HEK293 (cell line): ENCODE measurements at regions not wholly inside any gene's neighbourhood (a gene's known extent, or its start where the extent isn't known, plus 50 kb on each side); places are given as distances from the start of the nearest gene placed in this dataset.

ENCODE experiments used
- CTCF ChIA-PET: fragments of 350-600 bp; formaldehyde crosslinking; extraction: SDS; loops from one replicate; lab custom pipeline; 2021; ENCODE audit warnings: antibody characterized with exemption; lab: Yijun Ruan, JAX
- POLR2A ChIA-PET: fragments of 300-600 bp; formaldehyde crosslinking; extraction: SDS; loops from one replicate; lab custom pipeline; 2020; ENCODE audit warnings: antibody characterized with exemption, inconsistent platforms; lab: Yijun Ruan, JAX
- H3K27ac ChIP-seq: fragments of 200-500 bp; sonication (Bioruptor generic); 2 replicates; pipeline ENCODE4 v1.5.1; 2014; ENCODE audit warnings: low read depth, low read length, control low read depth, inconsistent platforms; ENCODE audit errors: extremely low read depth
- H3K36me3 ChIP-seq, 2 experiments: fragments of 200-500 bp in 1 of 2; sonication (Bioruptor generic) in 1 of 2; 1 replicate in 1 of 2; 2 replicates in 1 of 2; pipeline ENCODE4 v1.5.1; 2014 to 2017; ENCODE audit warnings: inconsistent platforms in 2 of 2, low read length in 2 of 2; ENCODE audit not compliant: control insufficient read depth in 2 of 2, insufficient read depth in 1 of 2
- H3K4me1 ChIP-seq: fragments of 200-500 bp; sonication (Bioruptor generic); 2 replicates; pipeline ENCODE4 v1.5.1; 2014; ENCODE audit warnings: mild to moderate bottlenecking, low read length, inconsistent platforms; ENCODE audit not compliant: control insufficient read depth, insufficient read depth
- H3K4me3 ChIP-seq: 2 replicates; pipeline ENCODE4 v1.5.1; 2011; ENCODE audit warnings: low read depth, mild to moderate bottlenecking, control low read depth, low read length, moderate library complexity
- H3K9me3 ChIP-seq: fragments of 200-500 bp; sonication (Bioruptor generic); 2 replicates; pipeline ENCODE4 v1.5.1; 2014; ENCODE audit warnings: low read depth, low read length, inconsistent platforms; ENCODE audit not compliant: control insufficient read depth, insufficient read depth
- GLI2 ChIP-seq: fragments of 450-650 bp; formaldehyde crosslinking; IDR thresholded peaks from 2 replicates; pipeline ENCODE4; 2017; ENCODE audit warnings: missing biosample characterization, missing genetic modification characterization, low read depth, borderline replicate concordance
- HOXD13 ChIP-seq: sonication (generic); formaldehyde crosslinking; IDR thresholded peaks from 2 replicates; pipeline ENCODE4 v1.8.0; 2022; ENCODE audit warnings: missing genetic modification reagents, borderline replicate concordance
- RBAK ChIP-seq: fragments of 450-650 bp; formaldehyde crosslinking; IDR thresholded peaks from 2 replicates; pipeline ENCODE4 v1.5.1; 2016; ENCODE audit warnings: missing biosample characterization, missing genetic modification characterization
- SP7 ChIP-seq: fragments of 450-650 bp; formaldehyde crosslinking; IDR thresholded peaks from 2 replicates; pipeline ENCODE4 v1.5.1; 2016; ENCODE audit warnings: missing biosample characterization, missing genetic modification characterization
- YY2 ChIP-seq: fragments of 450-650 bp; formaldehyde crosslinking; IDR thresholded peaks from 2 replicates; pipeline ENCODE4 v1.5.1; 2016; ENCODE audit warnings: missing biosample characterization, missing genetic modification characterization
- ZBTB17 ChIP-seq: fragments of 450-650 bp; formaldehyde crosslinking; IDR thresholded peaks from 2 replicates; pipeline ENCODE4 v1.5.1; 2016; ENCODE audit warnings: missing biosample characterization, missing genetic modification characterization
- ZNF16 ChIP-seq: fragments of 450-650 bp; formaldehyde crosslinking; IDR thresholded peaks from 2 replicates; pipeline ENCODE4 v1.5.1; 2016; ENCODE audit warnings: low read depth, missing biosample characterization, missing genetic modification characterization
- ZNF169 ChIP-seq: fragments of 450-650 bp; formaldehyde crosslinking; IDR thresholded peaks from 2 replicates; pipeline ENCODE4 v1.5.1; 2016; ENCODE audit warnings: missing biosample characterization, missing genetic modification characterization
- ZNF202 ChIP-seq: fragments of 450-650 bp; formaldehyde crosslinking; IDR thresholded peaks from 2 replicates; pipeline ENCODE4 v1.5.1; 2016; ENCODE audit warnings: missing biosample characterization, missing genetic modification characterization, borderline replicate concordance
- ZNF214 ChIP-seq: fragments of 450-650 bp; formaldehyde crosslinking; IDR thresholded peaks from 2 replicates; pipeline ENCODE4 v1.5.1; 2017; ENCODE audit warnings: missing biosample characterization, mild to moderate bottlenecking, missing genetic modification characterization, borderline replicate concordance
- ZNF302 ChIP-seq: fragments of 450-650 bp; formaldehyde crosslinking; IDR thresholded peaks from 2 replicates; pipeline ENCODE4 v1.5.1; 2016; ENCODE audit warnings: missing biosample characterization, missing genetic modification characterization, low read depth
- ZNF341 ChIP-seq: fragments of 450-650 bp; formaldehyde crosslinking; IDR thresholded peaks from 2 replicates; pipeline ENCODE4; 2016; ENCODE audit warnings: low read depth, missing biosample characterization, missing genetic modification characterization
- ZNF37A ChIP-seq: fragments of 450-650 bp; IDR thresholded peaks from 2 replicates; pipeline ENCODE4 v1.5.1; 2018; ENCODE audit warnings: missing biosample characterization, missing genetic modification characterization
- ZNF473 ChIP-seq: fragments of 450-650 bp; formaldehyde crosslinking; IDR thresholded peaks from 2 replicates; pipeline ENCODE4 v1.5.1; 2017; ENCODE audit warnings: missing biosample characterization, missing genetic modification characterization
- ZNF610 ChIP-seq: fragments of 450-650 bp; formaldehyde crosslinking; IDR thresholded peaks from 2 replicates; pipeline ENCODE4 v1.5.1; 2016; ENCODE audit warnings: missing biosample characterization, missing genetic modification characterization, borderline replicate concordance
- ZNF624 ChIP-seq: fragments of 450-650 bp; formaldehyde crosslinking; IDR thresholded peaks from 2 replicates; pipeline ENCODE4 v1.5.1; 2017; ENCODE audit warnings: missing biosample characterization, missing genetic modification characterization
- ZNF658 ChIP-seq: fragments of 450-650 bp; formaldehyde crosslinking; IDR thresholded peaks from 2 replicates; pipeline ENCODE4; 2016; ENCODE audit warnings: missing biosample characterization, missing genetic modification characterization
- ZNF76 ChIP-seq: fragments of 450-650 bp; formaldehyde crosslinking; IDR thresholded peaks from 2 replicates; pipeline ENCODE4; 2016; ENCODE audit warnings: low read depth, missing biosample characterization, missing genetic modification characterization, borderline replicate concordance
- ZNF777 ChIP-seq: fragments of 450-650 bp; formaldehyde crosslinking; IDR thresholded peaks from 2 replicates; pipeline ENCODE4 v1.5.1; 2017; ENCODE audit warnings: missing biosample characterization, missing genetic modification characterization, borderline replicate concordance
- ZNF785 ChIP-seq: fragments of 450-650 bp; formaldehyde crosslinking; IDR thresholded peaks from 2 replicates; pipeline ENCODE4 v1.5.1; 2016; ENCODE audit warnings: missing biosample characterization, missing genetic modification characterization
- ZNF837 ChIP-seq: fragments of 450-650 bp; formaldehyde crosslinking; IDR thresholded peaks from 2 replicates; pipeline ENCODE4 v1.5.1; 2016; ENCODE audit warnings: missing biosample characterization, missing genetic modification characterization
- TF ChIP-seq, protein P1 (sequence below): fragments of 450-650 bp; formaldehyde crosslinking; IDR thresholded peaks from 2 replicates; pipeline ENCODE4 v1.5.1; 2016; ENCODE audit warnings: missing biosample characterization, missing genetic modification characterization
- TF ChIP-seq, protein P2 (sequence below): fragments of 450-650 bp; formaldehyde crosslinking; optimal IDR thresholded peaks from 2 replicates; pipeline ENCODE3; 2016; ENCODE audit warnings: missing biosample characterization, mild to moderate bottlenecking, missing genetic modification characterization
- TF ChIP-seq, protein P3 (sequence below): fragments of 450-650 bp; formaldehyde crosslinking; IDR thresholded peaks from 2 replicates; pipeline ENCODE4 v1.5.1; 2016; ENCODE audit warnings: missing biosample characterization, missing genetic modification characterization, borderline replicate concordance

GRCh38 chr6:74602206-74602605 is 603.6 kb downstream of the COL12A1 start:
- no peaks in the 10 kb centered on the region for H3K9me3 ChIP-seq
- H3K36me3 ChIP-seq, result no peaks in the 10 kb centered on the region
- ChIA-PET CTCF (interaction anchor here (1.2 kb wide), 1 partner anchor 27 kb away, joined by 4 read pairs; no protein-coding TSS in a partner anchor), POLR2A (no interaction called here)
- H3K4me3 ChIP-seq, result no peak overlapping the region
- H3K4me1 ChIP-seq, result no peaks in the 10 kb centered on the region
- no peak for TF ChIP-seq ZNF37A (tag by site-specific recombination)
- TF ChIP-seq ZNF202 (tag by site-specific recombination), result no peak
- TF ChIP-seq ZNF473, result no peak
- no peak for TF ChIP-seq YY2 (tag by site-specific recombination)
- TF ChIP-seq ZBTB17 (tag by site-specific recombination), result no peak
- TF ChIP-seq ZNF341 (tag by site-specific recombination), result no peak
- TF ChIP-seq, all 188 proteins: peak for 0
- H3K27ac ChIP-seq, result no peak overlapping the region

DNA sequence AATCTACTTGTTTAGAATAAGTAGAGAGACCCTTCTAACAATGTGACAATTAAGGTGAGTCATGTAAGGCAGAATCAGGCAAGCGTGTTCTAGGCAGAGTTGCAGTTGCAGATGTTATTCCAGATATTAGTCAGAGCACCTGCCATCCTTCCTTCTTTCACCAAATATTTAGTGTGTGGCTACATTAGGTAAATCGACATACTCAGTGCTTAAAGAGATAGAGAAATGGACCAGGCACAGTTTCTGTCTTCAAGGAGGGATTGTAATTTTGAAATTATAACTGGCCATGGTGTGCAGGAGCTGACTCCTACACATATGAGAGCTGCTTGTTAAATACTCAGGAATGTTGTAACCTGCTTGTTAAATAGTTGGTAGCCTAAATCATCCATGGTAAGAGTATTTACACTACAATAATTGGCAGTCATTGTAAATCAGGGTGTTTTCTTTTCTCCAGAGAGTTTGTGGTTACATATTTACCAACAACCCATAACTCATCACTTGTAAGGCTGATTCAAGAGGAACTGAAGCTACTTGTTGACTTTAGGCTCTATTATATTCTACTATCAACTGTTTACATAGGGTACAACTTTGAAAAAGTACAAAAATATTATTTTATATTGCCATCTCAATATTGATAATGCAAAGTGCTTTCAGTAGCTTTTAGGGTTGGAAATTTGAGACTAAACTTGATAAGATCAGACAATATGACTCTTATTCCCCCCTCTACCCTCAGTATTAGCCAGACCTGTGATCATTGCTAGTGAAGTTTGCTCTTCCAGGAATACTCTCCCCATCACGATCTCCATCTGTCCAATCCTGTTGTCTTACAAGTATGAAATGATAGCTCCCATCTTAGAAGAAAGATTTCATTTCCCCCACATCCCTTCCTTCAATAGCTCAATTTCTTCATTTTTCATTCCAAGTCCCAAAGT is 607.1 kb downstream of the COL12A1 start:
- CTCF ChIA-PET, result interaction anchor here (0.7 to 0.8 kb wide), 2 partner anchors 134 to 359 kb away, joined by 3 read pairs; no protein-coding TSS in a partner anchor
- Histone ChIP-seq H3K4me3 (no peak overlapping the region), H3K4me1 (no peaks in the 10 kb centered on the region), H3K9me3 (no peaks in the 10 kb centered on the region), H3K36me3 (no peaks in the 10 kb centered on the region), H3K27ac (no peak overlapping the region)
- POLR2A ChIA-PET, result no interaction called here
- TF ChIP-seq, protein P1, sequence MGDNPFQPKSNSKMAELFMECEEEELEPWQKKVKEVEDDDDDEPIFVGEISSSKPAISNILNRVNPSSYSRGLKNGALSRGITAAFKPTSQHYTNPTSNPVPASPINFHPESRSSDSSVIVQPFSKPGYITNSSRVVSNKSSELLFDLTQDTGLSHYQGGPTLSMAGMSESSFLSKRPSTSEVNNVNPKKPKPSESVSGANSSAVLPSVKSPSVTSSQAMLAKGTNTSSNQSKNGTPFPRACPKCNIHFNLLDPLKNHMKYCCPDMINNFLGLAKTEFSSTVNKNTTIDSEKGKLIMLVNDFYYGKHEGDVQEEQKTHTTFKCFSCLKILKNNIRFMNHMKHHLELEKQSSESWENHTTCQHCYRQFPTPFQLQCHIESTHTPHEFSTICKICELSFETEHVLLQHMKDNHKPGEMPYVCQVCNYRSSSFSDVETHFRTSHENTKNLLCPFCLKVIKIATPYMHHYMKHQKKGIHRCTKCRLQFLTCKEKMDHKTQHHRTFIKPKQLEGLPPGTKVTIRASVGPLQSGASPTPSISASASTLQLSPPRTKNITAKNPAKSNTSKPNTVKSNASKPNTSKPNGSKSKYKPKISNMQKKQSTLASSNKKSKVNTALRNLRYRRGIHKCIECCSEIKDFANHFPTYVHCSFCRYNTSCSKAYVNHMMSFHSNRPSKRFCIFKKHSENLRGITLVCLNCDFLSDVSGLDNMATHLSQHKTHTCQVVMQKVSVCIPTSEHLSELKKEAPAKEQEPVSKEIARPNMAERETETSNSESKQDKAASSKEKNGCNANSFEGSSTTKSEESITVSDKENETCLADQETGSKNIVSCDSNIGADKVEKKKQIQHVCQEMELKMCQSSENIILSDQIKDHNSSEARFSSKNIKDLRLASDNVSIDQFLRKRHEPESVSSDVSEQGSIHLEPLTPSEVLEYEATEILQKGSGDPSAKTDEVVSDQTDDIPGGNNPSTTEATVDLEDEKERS (tag by site-specific recombination), result no peak
- no peak for TF ChIP-seq ZNF785 (tag by site-specific recombination)
- no peak for TF ChIP-seq RBAK (tag by site-specific recombination)
- no peak for TF ChIP-seq ZNF214 (tag by site-specific recombination)
- no peak for TF ChIP-seq ZNF76 (tag by site-specific recombination)
- TF ChIP-seq, protein P2, sequence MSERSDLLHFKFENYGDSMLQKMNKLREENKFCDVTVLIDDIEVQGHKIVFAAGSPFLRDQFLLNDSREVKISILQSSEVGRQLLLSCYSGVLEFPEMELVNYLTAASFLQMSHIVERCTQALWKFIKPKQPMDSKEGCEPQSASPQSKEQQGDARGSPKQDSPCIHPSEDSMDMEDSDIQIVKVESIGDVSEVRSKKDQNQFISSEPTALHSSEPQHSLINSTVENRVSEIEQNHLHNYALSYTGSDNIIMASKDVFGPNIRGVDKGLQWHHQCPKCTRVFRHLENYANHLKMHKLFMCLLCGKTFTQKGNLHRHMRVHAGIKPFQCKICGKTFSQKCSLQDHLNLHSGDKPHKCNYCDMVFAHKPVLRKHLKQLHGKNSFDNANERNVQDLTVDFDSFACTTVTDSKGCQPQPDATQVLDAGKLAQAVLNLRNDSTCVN (tag by site-specific recombination), result no peak
- no peak for TF ChIP-seq ZNF16 (tag by site-specific recombination)
- no peak for TF ChIP-seq ZNF169 (tag by site-specific recombination)
- no peak for TF ChIP-seq SP7 (tag by site-specific recombination)
- TF ChIP-seq ZNF624 (tag by site-specific recombination), result no peak
- no peak for TF ChIP-seq ZNF837 (tag by site-specific recombination)

GRCh38 chr6:74597840-74598239 is 608.0 kb downstream of the COL12A1 start:
- POLR2A ChIA-PET, result no interaction called here
- Histone ChIP-seq H3K4me3 (no peak overlapping the region), H3K27ac (no peak overlapping the region), H3K9me3 (no peaks in the 10 kb centered on the region), H3K4me1 (no peaks in the 10 kb centered on the region), H3K36me3 (no peaks in the 10 kb centered on the region)
- CTCF ChIA-PET, result no interaction called here
- TF ChIP-seq ZNF610 (tag by site-specific recombination) (no peak), ZNF169 (tag by site-specific recombination) (no peak), HOXD13 (CRISPR knock-in tag) (no peak), ZNF658 (tag by site-specific recombination) (no peak), ZNF837 (tag by site-specific recombination) (no peak), ZNF777 (tag by site-specific recombination) (no peak), GLI2 (tag by site-specific recombination) (no peak), ZNF302 (tag by site-specific recombination) (no peak)
- TF ChIP-seq, protein P3, sequence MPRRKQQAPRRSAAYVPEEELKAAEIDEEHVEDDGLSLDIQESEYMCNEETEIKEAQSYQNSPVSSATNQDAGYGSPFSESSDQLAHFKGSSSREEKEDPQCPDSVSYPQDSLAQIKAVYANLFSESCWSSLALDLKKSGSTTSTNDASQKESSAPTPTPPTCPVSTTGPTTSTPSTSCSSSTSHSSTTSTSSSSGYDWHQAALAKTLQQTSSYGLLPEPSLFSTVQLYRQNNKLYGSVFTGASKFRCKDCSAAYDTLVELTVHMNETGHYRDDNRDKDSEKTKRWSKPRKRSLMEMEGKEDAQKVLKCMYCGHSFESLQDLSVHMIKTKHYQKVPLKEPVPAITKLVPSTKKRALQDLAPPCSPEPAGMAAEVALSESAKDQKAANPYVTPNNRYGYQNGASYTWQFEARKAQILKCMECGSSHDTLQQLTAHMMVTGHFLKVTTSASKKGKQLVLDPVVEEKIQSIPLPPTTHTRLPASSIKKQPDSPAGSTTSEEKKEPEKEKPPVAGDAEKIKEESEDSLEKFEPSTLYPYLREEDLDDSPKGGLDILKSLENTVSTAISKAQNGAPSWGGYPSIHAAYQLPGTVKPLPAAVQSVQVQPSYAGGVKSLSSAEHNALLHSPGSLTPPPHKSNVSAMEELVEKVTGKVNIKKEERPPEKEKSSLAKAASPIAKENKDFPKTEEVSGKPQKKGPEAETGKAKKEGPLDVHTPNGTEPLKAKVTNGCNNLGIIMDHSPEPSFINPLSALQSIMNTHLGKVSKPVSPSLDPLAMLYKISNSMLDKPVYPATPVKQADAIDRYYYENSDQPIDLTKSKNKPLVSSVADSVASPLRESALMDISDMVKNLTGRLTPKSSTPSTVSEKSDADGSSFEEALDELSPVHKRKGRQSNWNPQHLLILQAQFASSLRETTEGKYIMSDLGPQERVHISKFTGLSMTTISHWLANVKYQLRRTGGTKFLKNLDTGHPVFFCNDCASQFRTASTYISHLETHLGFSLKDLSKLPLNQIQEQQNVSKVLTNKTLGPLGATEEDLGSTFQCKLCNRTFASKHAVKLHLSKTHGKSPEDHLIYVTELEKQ, result no peak
